Activated naive CD8-positive, alpha-beta T cell treated with anti-CD3 and anti-CD28 coated beads for 36 hours (primary cell): ENCODE measurements at regions not wholly inside any gene's neighbourhood (a gene's known extent, or its start where the extent isn't known, plus 50 kb on each side); places are given as distances from the start of the nearest gene placed in this dataset.

Experiments
- DNase-seq: peaks from one replicate; pipeline ENCODE4 v3.0.0; 2021
- H3K27ac Mint-ChIP-seq: one replicate; pipeline ENCODE4 v1.8.0; 2022; ENCODE audit warnings: mild to moderate bottlenecking, moderate library complexity, mixed read lengths
- H3K27me3 Mint-ChIP-seq: one replicate; pipeline ENCODE4 v1.8.0; 2022; ENCODE audit warnings: mild to moderate bottlenecking, mixed read lengths
- H3K36me3 Mint-ChIP-seq: one replicate; pipeline ENCODE4 v1.8.0; 2021; ENCODE audit warnings: mild to moderate bottlenecking, mixed read lengths
- H3K4me1 Mint-ChIP-seq: one replicate; pipeline ENCODE4 v1.8.0; 2021; ENCODE audit warnings: mixed read lengths
- H3K4me3 Mint-ChIP-seq: one replicate; pipeline ENCODE4 v1.8.0; 2022; ENCODE audit warnings: mild to moderate bottlenecking, moderate library complexity, mixed read lengths
- H3K9me3 Mint-ChIP-seq: one replicate; pipeline ENCODE4 v1.8.0; 2022; ENCODE audit warnings: mixed read lengths

GRCh38 chr18:37920865-37921264 lies 355.3 kb upstream of the CELF4 start:
- Mint-ChIP-seq H3K27me3 (no peaks in the 10 kb centered on the region), H3K9me3 (no peaks in the 10 kb centered on the region), H3K36me3 (no peaks in the 10 kb centered on the region), H3K27ac (no peak overlapping the region), H3K4me3 (no peak overlapping the region), H3K4me1 (no peaks in the 10 kb centered on the region)
- no peak for DNase-seq

- Mint-ChIP-seq H3K36me3 (no peaks in the 10 kb centered on the region), H3K27ac (no peak overlapping the region), H3K4me3 (no peak overlapping the region), H3K27me3 (no peaks in the 10 kb centered on the region), H3K4me1 (no peaks in the 10 kb centered on the region), H3K9me3 (no peaks in the 10 kb centered on the region)
- no peak for DNase-seq
These were observed 347.5 kb upstream of the CELF4 start for GRCh38 chr18:37913051-37913450.

- Mint-ChIP-seq H3K27me3 (no peaks in the 10 kb centered on the region), H3K27ac (no peak overlapping the region), H3K4me1 (no peaks in the 10 kb centered on the region), H3K9me3 (no peaks in the 10 kb centered on the region), H3K36me3 (no peaks in the 10 kb centered on the region), H3K4me3 (no peak overlapping the region)
- no peak for DNase-seq
These were observed 336.7 kb upstream of the CELF4 start for GRCh38 chr18:37902344-37902743.

- Mint-ChIP-seq H3K4me3 (no peak overlapping the region), H3K9me3 (no peaks in the 10 kb centered on the region), H3K36me3 (no peaks in the 10 kb centered on the region)
These were observed 334.7 kb upstream of the CELF4 start for GRCh38 chr18:37900326-37900725.

GRCh38 chr18:37889963-37890362 lies 324.4 kb upstream of the CELF4 start:
- H3K4me3 Mint-ChIP-seq, result no peak overlapping the region
- no peaks in the 10 kb centered on the region for H3K36me3 Mint-ChIP-seq
- no peak overlapping the region for H3K27ac Mint-ChIP-seq
- H3K27me3 Mint-ChIP-seq, result no peaks in the 10 kb centered on the region
- peaks cover under 1% of the 10 kb centered on the region for H3K9me3 Mint-ChIP-seq
- no peaks in the 10 kb centered on the region for H3K4me1 Mint-ChIP-seq
- no peak for DNase-seq

More at GRCh38 chr18:37900326-37900725, 334.7 kb upstream of the CELF4 start:
- Mint-ChIP-seq H3K27ac (no peak overlapping the region), H3K27me3 (no peaks in the 10 kb centered on the region), H3K4me1 (no peaks in the 10 kb centered on the region)
- DNase-seq, result no peak

- no peak overlapping the region for H3K4me3 Mint-ChIP-seq
- H3K4me1 Mint-ChIP-seq, result no peaks in the 10 kb centered on the region
- no peak overlapping the region for H3K27ac Mint-ChIP-seq
- DNase-seq, result no peak
- no peaks in the 10 kb centered on the region for H3K27me3 Mint-ChIP-seq
- H3K36me3 Mint-ChIP-seq, result no peaks in the 10 kb centered on the region
- H3K9me3 Mint-ChIP-seq, result peaks cover 1% of the 10 kb centered on the region
These were observed 309.1 kb upstream of the CELF4 start for GRCh38 chr18:37874721-37875120.

- DNase-seq, result no peak
- H3K9me3 Mint-ChIP-seq, result peaks cover 1% of the 10 kb centered on the region
- no peak overlapping the region for H3K27ac Mint-ChIP-seq
- no peaks in the 10 kb centered on the region for H3K36me3 Mint-ChIP-seq
- H3K27me3 Mint-ChIP-seq, result no peaks in the 10 kb centered on the region
- no peaks in the 10 kb centered on the region for H3K4me1 Mint-ChIP-seq
- H3K4me3 Mint-ChIP-seq, result no peak overlapping the region
These were observed 307.8 kb upstream of the CELF4 start for GRCh38 chr18:37873416-37873815.

GRCh38 chr18:37872562-37872961 lies 307.0 kb upstream of the CELF4 start:
- Mint-ChIP-seq H3K27ac (no peak overlapping the region), H3K4me3 (no peak overlapping the region), H3K4me1 (no peaks in the 10 kb centered on the region), H3K36me3 (no peaks in the 10 kb centered on the region), H3K27me3 (no peaks in the 10 kb centered on the region), H3K9me3 (peaks cover 1% of the 10 kb centered on the region)
- DNase-seq, result no peak

- no peaks in the 10 kb centered on the region for H3K9me3 Mint-ChIP-seq
- H3K4me1 Mint-ChIP-seq, result no peaks in the 10 kb centered on the region
- no peaks in the 10 kb centered on the region for H3K27me3 Mint-ChIP-seq
- no peak overlapping the region for H3K27ac Mint-ChIP-seq
- no peak overlapping the region for H3K4me3 Mint-ChIP-seq
- H3K36me3 Mint-ChIP-seq, result no peaks in the 10 kb centered on the region
- no peak for DNase-seq
These were observed 306.0 kb upstream of the CELF4 start for GRCh38 chr18:37871561-37871960.

GRCh38 chr18:37869051-37869450 lies 303.5 kb upstream of the CELF4 start:
- H3K9me3 Mint-ChIP-seq, result no peaks in the 10 kb centered on the region
- H3K27me3 Mint-ChIP-seq, result no peaks in the 10 kb centered on the region
- H3K27ac Mint-ChIP-seq, result no peak overlapping the region
- no peaks in the 10 kb centered on the region for H3K36me3 Mint-ChIP-seq
- no peaks in the 10 kb centered on the region for H3K4me1 Mint-ChIP-seq
- no peak for DNase-seq
- no peak overlapping the region for H3K4me3 Mint-ChIP-seq

- no peaks in the 10 kb centered on the region for H3K4me1 Mint-ChIP-seq
- H3K27me3 Mint-ChIP-seq, result no peaks in the 10 kb centered on the region
- no peak for DNase-seq
- no peaks in the 10 kb centered on the region for H3K9me3 Mint-ChIP-seq
- no peak overlapping the region for H3K27ac Mint-ChIP-seq
- H3K4me3 Mint-ChIP-seq, result no peak overlapping the region
- H3K36me3 Mint-ChIP-seq, result no peaks in the 10 kb centered on the region
These were observed 298.5 kb upstream of the CELF4 start for GRCh38 chr18:37864122-37864521.

- H3K27me3 Mint-ChIP-seq, result no peaks in the 10 kb centered on the region
- no peaks in the 10 kb centered on the region for H3K4me1 Mint-ChIP-seq
- H3K27ac Mint-ChIP-seq, result no peak overlapping the region
- no peaks in the 10 kb centered on the region for H3K9me3 Mint-ChIP-seq
- no peaks in the 10 kb centered on the region for H3K36me3 Mint-ChIP-seq
- no peak overlapping the region for H3K4me3 Mint-ChIP-seq
- DNase-seq, result no peak
These were observed 296.4 kb upstream of the CELF4 start for GRCh38 chr18:37861981-37862380.

- Mint-ChIP-seq H3K36me3 (no peaks in the 10 kb centered on the region), H3K9me3 (peaks cover 6% of the 10 kb centered on the region), H3K4me3 (no peak overlapping the region), H3K27ac (no peak overlapping the region), H3K4me1 (no peaks in the 10 kb centered on the region), H3K27me3 (no peaks in the 10 kb centered on the region)
- no peak for DNase-seq
These were observed 288.8 kb upstream of the CELF4 start for GRCh38 chr18:37854396-37854795.

GRCh38 chr18:37853706-37854105 lies 288.1 kb upstream of the CELF4 start:
- Mint-ChIP-seq H3K36me3 (no peaks in the 10 kb centered on the region), H3K27ac (no peak overlapping the region), H3K27me3 (no peaks in the 10 kb centered on the region), H3K9me3 (peaks cover 8% of the 10 kb centered on the region), H3K4me3 (no peak overlapping the region), H3K4me1 (no peaks in the 10 kb centered on the region)
- no peak for DNase-seq

GRCh38 chr18:37852464-37852863 lies 286.9 kb upstream of the CELF4 start:
- no peak overlapping the region for H3K27ac Mint-ChIP-seq
- no peaks in the 10 kb centered on the region for H3K4me1 Mint-ChIP-seq
- no peaks in the 10 kb centered on the region for H3K27me3 Mint-ChIP-seq
- H3K36me3 Mint-ChIP-seq, result no peaks in the 10 kb centered on the region
- no peak overlapping the region for H3K4me3 Mint-ChIP-seq
- DNase-seq, result no peak
- peaks cover 8% of the 10 kb centered on the region for H3K9me3 Mint-ChIP-seq

- no peak for DNase-seq
- Mint-ChIP-seq H3K9me3 (peaks cover 6% of the 10 kb centered on the region), H3K36me3 (no peaks in the 10 kb centered on the region), H3K4me1 (no peaks in the 10 kb centered on the region), H3K27me3 (peaks cover 3% of the 10 kb centered on the region), H3K27ac (no peak overlapping the region), H3K4me3 (no peak overlapping the region)
These were observed 281.9 kb upstream of the CELF4 start for GRCh38 chr18:37847544-37847943.

GRCh38 chr18:37846996-37847395 lies 281.4 kb upstream of the CELF4 start:
- no peaks in the 10 kb centered on the region for H3K36me3 Mint-ChIP-seq
- no peak for DNase-seq
- H3K27ac Mint-ChIP-seq, result no peak overlapping the region
- H3K4me3 Mint-ChIP-seq, result no peak overlapping the region
- no peaks in the 10 kb centered on the region for H3K4me1 Mint-ChIP-seq
- H3K27me3 Mint-ChIP-seq, result peaks cover 3% of the 10 kb centered on the region
- peaks cover 6% of the 10 kb centered on the region for H3K9me3 Mint-ChIP-seq
